ENCODE measurements at regions not wholly inside any gene's neighbourhood (a gene's known extent, or its start where the extent isn't known, plus 50 kb on each side); places are given as distances from the start of the nearest gene placed in this dataset.

DNA sequence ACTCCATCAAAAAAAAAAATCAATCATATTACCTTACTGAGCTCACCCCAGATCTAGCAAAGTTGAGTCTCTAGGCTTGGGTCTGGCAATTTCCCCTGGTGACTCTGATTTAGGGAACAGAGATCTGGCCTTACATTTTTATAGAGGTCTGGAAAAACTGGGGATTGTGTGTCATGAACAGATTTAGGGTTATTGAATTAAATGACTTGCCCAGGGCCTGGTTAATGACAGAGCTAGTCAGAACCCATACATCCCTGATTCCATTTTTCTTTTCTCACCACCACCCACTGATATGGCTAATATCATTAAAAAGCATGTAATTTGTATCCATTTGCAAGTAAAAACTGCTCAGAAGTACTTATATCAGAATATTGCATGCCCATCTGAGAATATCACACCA is 163.4 kb upstream of the OGFRL1 start:
- no peak for DNase-seq

GRCh38 chr6:71126506-71126905 is 162.1 kb upstream of the OGFRL1 start:
- no peak for DNase-seq

DNA sequence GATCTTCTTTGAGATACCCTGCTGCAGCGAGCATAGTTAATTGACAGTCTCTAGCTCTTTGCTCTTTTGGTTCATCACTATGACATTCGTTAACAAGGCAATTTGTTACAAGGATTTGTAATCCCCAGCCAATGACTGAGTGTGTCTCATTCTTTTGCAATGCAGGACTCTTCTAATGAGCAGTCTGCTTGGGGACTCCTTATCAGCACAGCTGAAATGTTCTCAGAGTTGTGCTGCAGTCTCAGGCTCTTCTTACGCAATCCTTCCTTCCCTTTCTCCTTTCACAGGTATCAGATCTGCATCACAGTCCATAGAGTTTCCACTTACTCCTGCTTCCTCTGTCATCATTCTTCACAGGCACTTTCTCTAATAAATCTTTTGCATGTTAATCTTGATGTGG is 161.2 kb upstream of the OGFRL1 start:
- no peak for DNase-seq

DNA sequence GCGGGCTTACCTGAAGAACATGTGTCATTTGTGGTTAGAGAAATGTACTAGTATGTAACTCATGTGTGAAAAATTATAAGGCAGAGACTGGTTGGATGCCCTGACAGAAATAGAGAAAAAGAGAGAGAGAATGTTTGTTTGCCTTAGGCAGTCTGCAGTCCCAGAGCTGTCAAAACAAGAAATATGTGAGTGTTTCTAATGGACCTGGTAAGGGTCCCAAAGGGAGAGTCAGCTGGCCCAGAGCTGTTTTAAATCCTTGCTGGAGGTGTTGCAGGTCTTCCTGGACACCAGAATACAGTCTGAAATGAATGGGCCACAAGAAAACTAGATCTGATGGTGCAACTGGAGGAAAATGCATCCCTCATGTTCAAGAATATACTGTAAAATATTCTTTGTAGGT is 158.3 kb upstream of the OGFRL1 start:
- no peak for DNase-seq

GRCh38 chr6:71134929-71135642 is 153.5 kb upstream of the OGFRL1 start:
- DNase-seq = no peak

DNA sequence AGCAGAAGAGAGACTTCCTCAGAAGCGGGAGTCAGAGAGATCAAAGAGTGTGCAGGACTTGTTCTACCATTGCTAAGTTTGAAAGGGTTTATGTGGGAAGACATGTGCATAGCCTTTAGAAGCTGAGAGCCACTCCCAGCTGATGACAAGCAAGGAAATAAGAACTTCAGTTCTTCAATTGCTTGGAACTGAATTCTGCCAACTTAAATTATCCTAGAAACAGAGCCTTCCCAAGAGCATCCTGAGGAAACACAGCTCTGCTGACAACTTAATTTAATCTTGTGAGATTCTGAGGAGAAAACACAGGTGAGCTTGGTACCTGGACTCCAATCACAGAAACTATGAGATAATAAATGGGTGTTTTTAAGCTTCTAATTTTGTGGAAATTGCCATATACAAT is 150.6 kb upstream of the OGFRL1 start:
- no peak for DNase-seq

- no peak for DNase-seq
These were observed 150.2 kb upstream of the OGFRL1 start for GRCh38 chr6:71138376-71138775.

DNA sequence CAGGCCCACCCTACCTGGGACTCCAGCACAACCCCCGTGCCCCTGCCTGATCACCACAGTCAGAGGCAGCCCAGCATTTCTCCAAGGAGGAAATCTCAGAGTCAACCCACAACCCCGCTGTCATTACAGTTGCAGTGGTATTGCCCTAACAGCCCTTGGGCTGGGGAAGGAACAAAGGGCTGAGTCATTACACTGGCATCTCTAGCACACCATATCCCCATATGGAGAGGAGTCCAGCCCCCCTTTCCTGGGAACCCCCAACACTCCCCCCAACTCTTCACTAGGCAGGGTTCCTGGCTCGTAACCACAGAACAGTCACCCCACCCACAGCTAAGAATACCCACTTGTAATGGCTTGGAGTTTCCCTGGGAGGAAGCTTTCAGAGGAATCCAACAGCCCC is 149.4 kb upstream of the OGFRL1 start:
- no peak for DNase-seq

- no peak for DNase-seq
These were observed 134.8 kb upstream of the OGFRL1 start for GRCh38 chr6:71153755-71154325.

DNA sequence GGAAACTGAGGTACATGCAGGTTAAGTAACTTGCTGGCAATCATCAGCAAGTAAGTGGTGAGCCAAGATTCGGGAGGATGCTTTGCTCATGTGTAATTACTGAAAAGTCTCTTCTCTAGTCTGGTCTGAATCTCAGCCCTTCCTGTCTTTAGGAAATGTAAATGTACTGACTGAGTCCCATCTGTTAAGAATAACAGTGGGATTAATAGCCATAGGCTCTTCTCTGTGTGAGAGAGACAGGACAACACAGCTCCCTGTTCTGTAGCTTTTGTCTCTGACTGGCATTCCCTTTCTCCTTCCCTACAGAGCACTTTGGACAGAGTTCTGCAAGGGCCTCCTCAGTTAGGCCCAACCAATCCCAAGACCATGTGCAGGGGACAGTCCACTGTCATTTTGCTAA is 131.3 kb upstream of the OGFRL1 start:
- no peak for DNase-seq

GRCh38 chr6:71164890-71165289 is 123.7 kb upstream of the OGFRL1 start:
- DNase-seq = no peak

GRCh38 chr6:71168233-71168765 is 120.3 kb upstream of the OGFRL1 start:
- DNase-seq = no peak

GRCh38 chr6:71171497-71172070 is 117.0 kb upstream of the OGFRL1 start:
- no peak for DNase-seq

GRCh38 chr6:71179249-71179885 is 109.2 kb upstream of the OGFRL1 start:
- no peak for DNase-seq

DNA sequence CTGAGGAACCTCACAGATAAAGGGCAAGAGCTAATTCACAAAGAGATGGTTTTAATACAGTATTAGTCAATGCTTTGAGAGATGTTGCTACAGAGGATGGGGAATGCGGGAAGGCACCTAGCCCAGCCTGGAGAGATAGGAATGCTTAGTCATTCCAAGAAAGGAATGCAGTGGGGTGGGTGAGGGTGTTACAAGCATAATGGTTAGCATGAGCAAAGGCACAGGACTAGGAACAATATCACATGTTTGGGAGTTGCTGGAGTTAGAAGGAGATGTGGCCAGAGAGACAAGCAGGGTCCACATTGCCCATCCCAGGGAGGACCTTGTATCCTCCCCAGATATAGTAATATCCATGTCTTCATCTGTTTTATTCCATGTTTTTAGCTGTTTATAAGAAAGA is 107.0 kb upstream of the OGFRL1 start:
- no peak for DNase-seq

- no peak for DNase-seq
These were observed 101.5 kb upstream of the OGFRL1 start for GRCh38 chr6:71187141-71187540.

- peak; percentile 37 for DNase-seq
These were observed 97.8 kb upstream of the OGFRL1 start for GRCh38 chr6:71190809-71191208.

GRCh38 chr6:71194724-71195123 is 93.9 kb upstream of the OGFRL1 start:
- no peak for DNase-seq

GRCh38 chr6:71197267-71197666 is 91.3 kb upstream of the OGFRL1 start:
- no peak for DNase-seq

DNA sequence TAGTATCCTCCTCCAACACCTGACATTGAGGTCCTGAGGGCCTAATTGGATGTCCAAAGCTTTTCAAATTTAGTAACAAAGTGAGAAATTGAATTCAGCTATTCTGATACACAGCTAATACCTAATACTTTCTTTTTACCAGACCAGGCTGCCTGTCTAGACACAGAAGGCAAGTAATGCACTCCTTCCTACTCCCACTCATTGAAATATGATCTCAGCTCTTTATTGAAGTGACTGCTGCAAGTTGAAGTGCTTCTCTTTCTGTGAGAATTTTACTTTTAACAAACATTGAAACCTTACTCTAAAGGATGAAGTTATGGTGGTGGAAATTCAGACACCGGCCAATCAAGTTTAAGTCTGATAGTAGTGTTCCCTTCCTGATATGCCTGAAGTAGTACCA is 90.8 kb upstream of the OGFRL1 start:
- peak; percentile 68 for DNase-seq

DNA sequence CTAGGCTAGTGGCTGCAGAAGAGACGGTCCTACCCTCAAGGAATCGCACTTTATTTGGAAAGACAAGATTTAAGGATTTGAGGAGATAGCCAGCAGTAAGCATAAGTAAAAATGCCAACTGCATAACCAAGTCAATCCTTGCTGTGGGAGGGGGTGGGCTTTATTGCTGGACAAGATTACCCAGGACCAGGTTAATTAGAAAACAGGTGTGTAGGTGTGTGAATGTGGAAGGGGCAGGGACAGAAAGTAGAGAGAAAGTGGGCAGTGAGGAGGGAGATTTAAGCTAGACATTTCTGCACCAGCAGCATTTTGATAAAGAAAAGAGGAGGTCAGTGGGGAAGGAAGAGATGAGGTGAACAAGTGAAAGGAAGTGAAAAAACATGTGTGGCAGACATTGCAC is 89.7 kb upstream of the OGFRL1 start:
- DNase-seq = no peak

GRCh38 chr6:71199736-71200135 is 88.9 kb upstream of the OGFRL1 start:
- no peak for DNase-seq

DNA sequence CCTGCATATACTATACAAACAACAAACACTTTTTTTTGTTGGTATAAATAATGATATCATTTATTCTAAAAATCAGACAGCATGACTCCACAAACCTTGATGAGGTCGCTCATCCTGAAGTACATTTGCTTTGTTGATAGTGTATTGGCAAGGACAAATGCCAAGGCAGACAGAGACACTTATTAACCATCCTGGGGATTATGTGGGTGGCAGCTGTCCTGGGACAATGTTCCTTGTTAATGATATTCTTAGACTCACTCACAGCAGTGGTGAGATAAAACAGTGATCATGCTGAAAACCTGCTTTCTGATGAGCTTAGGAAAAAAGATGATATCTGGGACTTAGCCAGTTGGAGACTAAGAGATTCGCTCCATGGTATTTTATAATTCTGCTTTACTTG is 85.4 kb upstream of the OGFRL1 start:
- no peak for DNase-seq
